ENCODE measurements at regions not wholly inside any gene's neighbourhood (a gene's known extent, or its start where the extent isn't known, plus 50 kb on each side); places are given as distances from the start of the nearest gene placed in this dataset.
"Not testable (repeated sequence)": the region's sequence is repeated elsewhere in the genome, so short reads cannot be mapped to it uniquely, and the experiment has no call there.

- no peak for DNase-seq
Measured at GRCh38 chr5:16987776-16988175, 51.7 kb upstream of the MYO10 start.

GRCh38 chr5:16990817-16991520, 54.9 kb upstream of the MYO10 start:
- DNase-seq, result not testable (repeated sequence)

- no peak for DNase-seq
Measured at GRCh38 chr5:16992006-16992405, 55.9 kb upstream of the MYO10 start.

- no peak for DNase-seq
Measured at GRCh38 chr5:16992444-16992843, 56.4 kb upstream of the MYO10 start.

- no peak for DNase-seq
Measured at GRCh38 chr5:16994565-16994964, 58.5 kb upstream of the MYO10 start.

- DNase-seq, result no peak
Measured at GRCh38 chr5:16995372-16995771, 59.3 kb upstream of the MYO10 start.

- DNase-seq, result no peak
Measured at GRCh38 chr5:17000291-17000939, 64.3 kb upstream of the MYO10 start.

- DNase-seq, result no peak
Measured at GRCh38 chr5:17001428-17001827, 65.3 kb upstream of the MYO10 start.

GRCh38 chr5:17004441-17005106, 68.5 kb upstream of the MYO10 start:
- DNase-seq, result no peak

- no peak for DNase-seq
Measured at GRCh38 chr5:17005107-17005828, 69.2 kb upstream of the MYO10 start.

- DNase-seq, result no peak
Measured at GRCh38 chr5:17012289-17012688, 76.2 kb upstream of the MYO10 start.

- no peak for DNase-seq
Measured at GRCh38 chr5:17014686-17015085, 78.6 kb upstream of the MYO10 start.

GRCh38 chr5:17018871-17019270, 82.8 kb upstream of the MYO10 start:
- DNase-seq, result no peak

GRCh38 chr5:17019324-17019723, 83.2 kb upstream of the MYO10 start:
- DNase-seq, result no peak

GRCh38 chr5:17020678-17021601, 84.9 kb upstream of the MYO10 start:
- no peak for DNase-seq

GRCh38 chr5:17021602-17021932, 85.5 kb upstream of the MYO10 start:
- DNase-seq, result no peak

- no peak for DNase-seq
Measured at GRCh38 chr5:17022296-17022695, 86.2 kb upstream of the MYO10 start.

GRCh38 chr5:17024686-17025180, 88.6 kb upstream of the MYO10 start:
- no peak for DNase-seq

- DNase-seq, result not testable (repeated sequence)
Measured at GRCh38 chr5:17031659-17032277, 95.7 kb upstream of the MYO10 start.

- DNase-seq, result not testable (repeated sequence)
Measured at GRCh38 chr5:17032314-17032985, 96.4 kb upstream of the MYO10 start.

GRCh38 chr5:17034992-17035391, 98.9 kb upstream of the MYO10 start:
- not testable (repeated sequence) for DNase-seq
